Tibial nerve (tissue), 4 donors: ENCODE measurements at regions not wholly inside any gene's neighbourhood (a gene's known extent, or its start where the extent isn't known, plus 50 kb on each side); places are given as distances from the start of the nearest gene placed in this dataset.

Experiments
- DNase-seq, 2 donors: peaks; one replicate each; pipeline ENCODE4 v3.0.0-alpha.2; 2019; ENCODE audit warnings: low spot score in 2 of 2
- H3K27ac ChIP-seq, 4 donors: fragments of 200-600 bp; sonication (generic) in 3 of 4; one replicate each; pipeline ENCODE4 v1.5.1; 2017 to 2019; ENCODE audit warnings: mild to moderate bottlenecking in 1 of 4
- H3K27me3 ChIP-seq, 2 donors: fragments of 200-600 bp; sonication (generic) in 1 of 2; one replicate each; pipeline versions ENCODE4 v1.5.1 to v1.6.0; 2017 to 2019
- H3K36me3 ChIP-seq, 3 donors: fragments of 200-600 bp; sonication (generic); one replicate each; pipeline ENCODE4 v1.5.1; 2018 to 2019
- H3K4me1 ChIP-seq, 4 donors: fragments of 200-600 bp; sonication (generic) in 3 of 4; one replicate each; pipeline ENCODE4 v1.5.1; 2017 to 2019
- H3K4me3 ChIP-seq, 4 donors: fragments of 200-600 bp; sonication (generic) in 3 of 4; one replicate each; pipeline ENCODE4 v1.5.1; 2017 to 2019; ENCODE audit warnings: mild to moderate bottlenecking in 1 of 4, moderate library complexity in 1 of 4
- H3K9me3 ChIP-seq, 4 donors: fragments of 200-600 bp; sonication (generic) in 3 of 4; one replicate each; pipeline ENCODE4 v1.5.1; 2017 to 2019
- CTCF ChIP-seq, 5 experiments: fragments of 200-600 bp in 3 of 5; fragments of 450-650 bp in 2 of 5; sonication (generic) in 3 of 5; IDR thresholded peaks; one replicate each; pipeline ENCODE4 v1.5.1; 2016 to 2019; ENCODE audit warnings: antibody characterized with exemption in 5 of 5, mild to moderate bottlenecking in 3 of 5, moderate library complexity in 2 of 5
- EP300 ChIP-seq, 2 donors: sonication (generic); formaldehyde crosslinking; IDR thresholded peaks; one replicate each; pipeline ENCODE4 v1.6.1; 2017; ENCODE audit warnings: antibody characterized with exemption in 2 of 2, mild to moderate bottlenecking in 1 of 2
- POLR2A ChIP-seq, 2 donors: fragments of 450-650 bp; IDR thresholded peaks; one replicate each; pipeline ENCODE4 v1.6.1; 2017; ENCODE audit warnings: antibody characterized with exemption in 2 of 2, mild to moderate bottlenecking in 2 of 2, moderate library complexity in 2 of 2
- WGBS, 2 donors: methylation state at CpG; one replicate each; pipeline ENCODE4 v1.1.5; 2018; 5-methylcytosine and 5-hydroxymethylcytosine counted together

GRCh38 chr9:81411961-81412360 lies 277.4 kb downstream of the TLE1 start:
- WGBS, 2 donors, result 77 to 78% methylated on average over 1 of the region's 1 CpG

DNA sequence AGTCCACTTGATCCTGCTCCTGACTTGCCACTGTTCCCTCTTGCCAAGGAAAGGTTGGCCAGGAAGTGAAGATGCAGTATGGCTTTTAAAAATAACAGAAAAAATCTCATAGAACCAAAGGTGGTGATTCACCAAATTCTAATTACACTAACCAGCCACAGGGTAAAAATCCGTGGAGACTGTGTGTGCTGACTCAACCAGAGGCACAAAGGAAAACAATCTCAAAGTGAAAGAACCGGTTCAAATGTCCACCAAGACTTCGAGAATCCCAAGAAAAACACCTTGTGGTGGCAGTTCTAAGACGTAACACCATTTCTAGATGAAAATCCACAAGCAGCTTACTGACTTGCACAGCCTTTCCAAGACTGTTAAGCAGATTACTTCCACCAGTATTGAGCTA lies 279.1 kb downstream of the TLE1 start:
- DNase-seq, result no peak
- Histone ChIP-seq H3K4me3 (no peak overlapping the region), H3K9me3 (no peaks in the 10 kb centered on the region), H3K4me1 (no peaks in the 10 kb centered on the region), H3K36me3 (no peaks in the 10 kb centered on the region), H3K27me3 (no peaks in the 10 kb centered on the region), H3K27ac (no peak overlapping the region)
- TF ChIP-seq POLR2A (IDR thresholded peaks at IDR 0.05) (no peak), EP300 (IDR thresholded peaks at IDR 0.05) (no peak), CTCF (IDR thresholded peaks at IDR 0.05) (no peak)
- whole genome bisulfite sequencing, 2 donors, result 72 to 74% methylated on average over 4 of the region's 4 CpGs

More at GRCh38 chr9:81411961-81412360, 277.4 kb downstream of the TLE1 start:
- H3K9me3 ChIP-seq, result no peaks in the 10 kb centered on the region
- H3K27ac ChIP-seq, result no peak overlapping the region
- no peaks in the 10 kb centered on the region for H3K36me3 ChIP-seq
- no peak for DNase-seq
- H3K4me1 ChIP-seq, result peaks cover 0 to 6% (median 0%) of the 10 kb centered on the region in 4 donors
- no peak for TF ChIP-seq POLR2A (IDR thresholded peaks at IDR 0.05)
- no peak for TF ChIP-seq CTCF (IDR thresholded peaks at IDR 0.05)
- no peak for TF ChIP-seq EP300 (IDR thresholded peaks at IDR 0.05)
- no peaks in the 10 kb centered on the region for H3K27me3 ChIP-seq
- no peak overlapping the region for H3K4me3 ChIP-seq

DNA sequence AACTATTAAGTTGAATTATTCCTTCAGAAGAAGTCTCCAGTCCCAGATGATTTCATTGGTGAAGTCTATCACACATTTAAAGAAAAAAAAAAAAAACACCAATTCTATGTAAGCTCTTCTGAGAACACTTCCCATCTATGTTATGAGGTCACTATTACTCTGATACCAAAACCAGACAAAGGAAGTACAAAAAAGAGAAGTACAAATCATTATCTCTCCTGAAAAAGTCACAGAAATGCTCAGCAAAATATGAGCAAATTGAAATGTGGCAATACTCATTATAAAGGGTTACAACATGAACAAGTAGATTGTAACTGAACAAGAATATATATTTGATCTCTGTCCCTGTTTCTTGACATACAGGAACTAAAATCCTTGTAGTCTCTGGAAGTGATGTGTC lies 280.4 kb downstream of the TLE1 start:
- TF ChIP-seq EP300 (IDR thresholded peaks at IDR 0.05), result no peak
- no peak for TF ChIP-seq POLR2A (IDR thresholded peaks at IDR 0.05)
- TF ChIP-seq CTCF (IDR thresholded peaks at IDR 0.05), result no peak
- no peaks in the 10 kb centered on the region for H3K27me3 ChIP-seq
- no peak overlapping the region for H3K27ac ChIP-seq
- H3K9me3 ChIP-seq, result no peaks in the 10 kb centered on the region
- H3K4me3 ChIP-seq, result no peak overlapping the region
- H3K4me1 ChIP-seq, result no peaks in the 10 kb centered on the region
- DNase-seq, result no peak
- no peaks in the 10 kb centered on the region for H3K36me3 ChIP-seq

DNA sequence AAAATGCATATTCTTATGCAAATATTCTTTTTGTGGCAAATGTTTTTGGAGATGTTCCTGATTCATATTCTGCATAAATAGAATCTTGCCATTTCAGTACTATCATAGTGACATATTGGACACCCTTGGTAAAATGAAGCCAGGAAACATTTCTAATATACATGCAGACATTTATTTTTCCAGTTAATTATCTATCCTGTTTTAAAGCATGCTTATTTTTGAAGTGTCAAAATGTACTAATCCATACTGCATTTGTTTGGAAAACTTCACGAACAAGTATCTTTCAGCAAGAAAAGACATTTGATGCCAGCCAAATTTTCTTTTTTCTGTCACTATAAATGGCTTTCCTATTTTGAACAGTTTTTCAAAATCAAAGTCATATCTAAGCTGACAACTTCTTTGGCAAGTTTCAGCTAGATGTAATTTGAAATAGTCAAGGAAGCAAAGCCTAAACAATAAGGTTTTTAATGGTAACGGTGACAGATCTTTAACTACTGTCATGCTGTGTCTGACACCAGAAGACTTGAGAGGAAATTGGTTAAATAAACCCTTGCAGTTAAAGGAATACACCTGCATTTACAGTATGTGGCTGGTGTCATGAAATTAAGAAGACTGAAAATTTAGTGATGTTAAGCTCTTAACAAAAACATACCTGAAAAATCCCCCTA lies 284.3 kb downstream of the TLE1 start:
- no peak overlapping the region for H3K4me3 ChIP-seq
- H3K36me3 ChIP-seq, result no peaks in the 10 kb centered on the region
- no peak for DNase-seq
- TF ChIP-seq POLR2A (IDR thresholded peaks at IDR 0.05) (no peak), EP300 (IDR thresholded peaks at IDR 0.05) (no peak), CTCF (IDR thresholded peaks at IDR 0.05) (no peak)
- H3K4me1 ChIP-seq, result no peaks in the 10 kb centered on the region
- H3K27ac ChIP-seq, result no peak overlapping the region
- H3K27me3 ChIP-seq, result no peaks in the 10 kb centered on the region
- H3K9me3 ChIP-seq, result no peaks in the 10 kb centered on the region
- WGBS, 2 donors, result 51 to 53% methylated on average over 2 of the region's 2 CpGs

- Histone ChIP-seq H3K9me3 (no peaks in the 10 kb centered on the region), H3K36me3 (no peaks in the 10 kb centered on the region), H3K4me1 (peaks cover 0 to 21% (median 0%) of the 10 kb centered on the region in 4 donors), H3K27me3 (no peaks in the 10 kb centered on the region), H3K4me3 (no peak overlapping the region), H3K27ac (no peak overlapping the region)
- no peak for TF ChIP-seq POLR2A (IDR thresholded peaks at IDR 0.05)
- no peak for TF ChIP-seq EP300 (IDR thresholded peaks at IDR 0.05)
- no peak for TF ChIP-seq CTCF (IDR thresholded peaks at IDR 0.05)
- DNase-seq, result no peak
- 81 to 87% methylated on average over 9 of the region's 9 CpGs for WGBS, 2 donors
Measured at GRCh38 chr9:81397481-81398381, 291.6 kb downstream of the TLE1 start.
